Caco-2 (cell line): ENCODE measurements at regions not wholly inside any gene's neighbourhood (a gene's known extent, or its start where the extent isn't known, plus 50 kb on each side); places are given as distances from the start of the nearest gene placed in this dataset.

ENCODE experiments used
- BruUV-seq: library from RNA; stranded (reverse); fragments of 400-500 nt; replicated peaks from 2 replicates; lab custom pipeline; 2021; lab: Mats Ljungman, UMichigan
- CTCF ChIA-PET: fragments of 300-600 bp; sonication (Branson Sonifier 250); formaldehyde crosslinking; loops from one replicate; lab custom pipeline; 2022; ENCODE audit warnings: antibody characterized with exemption; lab: Charles Lee
- POLR2A ChIA-PET: fragments of 300-600 bp; sonication (Branson Sonifier 250); formaldehyde crosslinking; loops from one replicate; lab custom pipeline; 2022; ENCODE audit warnings: antibody characterized with exemption; lab: Charles Lee
- DNase-seq, 2 experiments: peaks; one replicate each; pipeline versions ENCODE4 v3.0.0 to v3.0.0-alpha.2; 2020 to 2022
- H3K27me3 ChIP-seq: replicated peaks from 2 replicates; pipeline ENCODE4 v1.6.0; 2011; ENCODE audit warnings: low read length; ENCODE audit not compliant: control insufficient read depth, insufficient read depth
- H3K36me3 ChIP-seq: 2 replicates; pipeline ENCODE4 v1.5.1; 2011; ENCODE audit warnings: low read length; ENCODE audit not compliant: control insufficient read depth, insufficient read depth
- H3K4me1 ChIP-seq: fragments of 250-450 bp; sonication (Bioruptor Pico); 2 replicates; pipeline ENCODE4 v1.5.1; 2020; ENCODE audit warnings: mild to moderate bottlenecking
- H3K4me3 ChIP-seq: 2 replicates; pipeline ENCODE4 v1.5.1; 2011; ENCODE audit warnings: low read depth, mild to moderate bottlenecking, control low read depth, low read length
- H3K9me3 ChIP-seq: fragments of 250-450 bp; sonication (Bioruptor Pico); 2 replicates; pipeline ENCODE4 v1.5.1; 2020; ENCODE audit warnings: mild to moderate bottlenecking, moderate library complexity
- H3K27ac Mint-ChIP-seq: one replicate; pipeline ENCODE4 v1.8.0; 2022; ENCODE audit warnings: mixed read lengths; ENCODE audit not compliant: unreplicated experiment
- H3K27me3 Mint-ChIP-seq: one replicate; pipeline ENCODE4 v1.8.0; 2022; ENCODE audit warnings: mixed read lengths; ENCODE audit not compliant: insufficient read depth, unreplicated experiment
- H3K36me3 Mint-ChIP-seq: one replicate; pipeline ENCODE4 v1.8.0; 2022; ENCODE audit warnings: mild to moderate bottlenecking, mixed read lengths; ENCODE audit not compliant: insufficient read depth, unreplicated experiment
- H3K4me1 Mint-ChIP-seq: one replicate; pipeline ENCODE4 v1.8.0; 2022; ENCODE audit warnings: low read depth, mixed read lengths; ENCODE audit not compliant: unreplicated experiment
- H3K4me3 Mint-ChIP-seq: one replicate; pipeline ENCODE4 v1.8.0; 2022; ENCODE audit warnings: mild to moderate bottlenecking, moderate library complexity, mixed read lengths; ENCODE audit not compliant: unreplicated experiment
- H3K9me3 Mint-ChIP-seq: one replicate; pipeline ENCODE4 v1.8.0; 2022; ENCODE audit warnings: mixed read lengths; ENCODE audit not compliant: unreplicated experiment
- CTCF ChIP-seq, 2 experiments: fragments of 200-600 bp in 1 of 2; IDR thresholded peaks; 1 replicate in 1 of 2; 2 replicates in 1 of 2; pipeline versions ENCODE4 v1.5.1 to v1.8.0; 2011 to 2022; ENCODE audit warnings: antibody characterized with exemption in 1 of 2, control low read depth in 1 of 2, inconsistent platforms in 1 of 2, low read depth in 1 of 2, low read length in 1 of 2, mild to moderate bottlenecking in 1 of 2, moderate library complexity in 1 of 2; ENCODE audit not compliant: insufficient read depth in 1 of 2, severe bottlenecking in 1 of 2, unreplicated experiment in 1 of 2
- intact Hi-C: fragments of 100-400 bp; cut with micrococcal nuclease; formaldehyde crosslinking; loops from one replicate; pipeline ENCODE4 v1.10.0; 2022; ENCODE audit not compliant: unreplicated experiment

- TF ChIP-seq CTCF (IDR thresholded peaks at IDR 0.05; ENCODE audit: insufficient read depth in 1 of 2, low read depth in 1 of 2, low read length in 1 of 2, severe bottlenecking in 1 of 2, unreplicated experiment in 1 of 2), result no peak
- H3K4me1 Mint-ChIP-seq, result no peaks in the 10 kb centered on the region
- no peaks in the 10 kb centered on the region for H3K9me3 Mint-ChIP-seq
- H3K36me3 Mint-ChIP-seq, result no peaks in the 10 kb centered on the region
- Histone ChIP-seq H3K36me3 (no peaks in the 10 kb centered on the region), H3K27me3 (no peaks in the 10 kb centered on the region), H3K9me3 (no peaks in the 10 kb centered on the region), H3K4me3 (no peak overlapping the region), H3K4me1 (no peaks in the 10 kb centered on the region)
- POLR2A ChIA-PET, result no interaction called here
- CTCF ChIA-PET, result no interaction called here
- no peak for DNase-seq
- H3K4me3 Mint-ChIP-seq, result no peak overlapping the region
- intact Hi-C loops, result no loop called here
- no TSS peak for BruUV-seq
- H3K27ac Mint-ChIP-seq, result no peak overlapping the region
- peaks cover 2% of the 10 kb centered on the region for H3K27me3 Mint-ChIP-seq
Measured at GRCh38 chr21:24123785-24124184, 1483.5 kb downstream of the MRPL39 start.

GRCh38 chr21:24118738-24119459, 1488.4 kb downstream of the MRPL39 start:
- no peak overlapping the region for H3K27ac Mint-ChIP-seq
- H3K4me3 ChIP-seq, result no peak overlapping the region
- CTCF ChIA-PET, result no interaction called here
- no peak overlapping the region for H3K4me3 Mint-ChIP-seq
- no peaks in the 10 kb centered on the region for H3K9me3 ChIP-seq
- H3K9me3 Mint-ChIP-seq, result no peaks in the 10 kb centered on the region
- no TSS peak for BruUV-seq
- H3K27me3 ChIP-seq, result no peaks in the 10 kb centered on the region
- intact Hi-C loops, result no loop called here
- H3K36me3 Mint-ChIP-seq, result no peaks in the 10 kb centered on the region
- no peaks in the 10 kb centered on the region for H3K4me1 ChIP-seq
- DNase-seq, result no peak
- no peak for TF ChIP-seq CTCF (IDR thresholded peaks at IDR 0.05; ENCODE audit: insufficient read depth in 1 of 2, low read depth in 1 of 2, low read length in 1 of 2, severe bottlenecking in 1 of 2, unreplicated experiment in 1 of 2)
- POLR2A ChIA-PET, result no interaction called here
- H3K36me3 ChIP-seq, result no peaks in the 10 kb centered on the region
- H3K27me3 Mint-ChIP-seq, result no peaks in the 10 kb centered on the region
- H3K4me1 Mint-ChIP-seq, result no peaks in the 10 kb centered on the region

GRCh38 chr21:24115141-24115540, 1492.1 kb downstream of the MRPL39 start:
- Mint-ChIP-seq H3K36me3 (no peaks in the 10 kb centered on the region), H3K27me3 (no peaks in the 10 kb centered on the region), H3K4me1 (no peaks in the 10 kb centered on the region), H3K9me3 (no peaks in the 10 kb centered on the region), H3K4me3 (no peak overlapping the region), H3K27ac (no peak overlapping the region)
- POLR2A ChIA-PET, result no interaction called here
- intact Hi-C loops, result no loop called here
- Histone ChIP-seq H3K36me3 (no peaks in the 10 kb centered on the region), H3K4me1 (no peaks in the 10 kb centered on the region), H3K27me3 (no peaks in the 10 kb centered on the region), H3K9me3 (no peaks in the 10 kb centered on the region), H3K4me3 (no peak overlapping the region)
- CTCF ChIA-PET, result no interaction called here
- TF ChIP-seq CTCF (IDR thresholded peaks at IDR 0.05; ENCODE audit: insufficient read depth in 1 of 2, low read depth in 1 of 2, low read length in 1 of 2, severe bottlenecking in 1 of 2, unreplicated experiment in 1 of 2), result no peak
- no TSS peak for BruUV-seq
- no peak for DNase-seq
